ENCODE measurements at regions not wholly inside any gene's neighbourhood (a gene's known extent, or its start where the extent isn't known, plus 50 kb on each side); places are given as distances from the start of the nearest gene placed in this dataset.

- TF ChIP-seq CTCF (IDR thresholded peaks at IDR 0.05; ENCODE audit: low read depth, low read length) = no peak
- TF ChIP-seq POLR2A (IDR thresholded peaks at IDR 0.05; ENCODE audit: extremely low read depth, insufficient read length) = no peak
- TF ChIP-seq MYC (IDR thresholded peaks at IDR 0.05; ENCODE audit: low read depth, low read length) = no peak
- no peak for TF ChIP-seq MAX (IDR thresholded peaks at IDR 0.05; ENCODE audit: low read depth, low read length)
Measured at GRCh38 chr2:208892203-208892602, 485.6 kb downstream of the PTH2R start.

All from NB4 (cell line).